ENCODE measurements at regions not wholly inside any gene's neighbourhood (a gene's known extent, or its start where the extent isn't known, plus 50 kb on each side); places are given as distances from the start of the nearest gene placed in this dataset.

- TF ChIP-seq ZNF281 (CRISPR knock-in tag; IDR thresholded peaks at IDR 0.05), result no peak
These were observed 151.2 kb upstream of the KRR1 start (continued) for GRCh38 chr12:75662511-75663159.

- ATAC-seq (no peak), DNase-seq (ENCODE audit: low spot score) (no peak)
- TF ChIP-seq NR1H2 (CRISPR knock-in tag; IDR thresholded peaks at IDR 0.05) (no peak), RELA (CRISPR knock-in tag; IDR thresholded peaks at IDR 0.05; ENCODE audit: borderline replicate concordance) (no peak), USF1 (CRISPR knock-in tag; IDR thresholded peaks at IDR 0.05) (no peak), ZNF416 (CRISPR knock-in tag; IDR thresholded peaks at IDR 0.05) (no peak), CDX4 (CRISPR knock-in tag; IDR thresholded peaks at IDR 0.05; ENCODE audit: borderline replicate concordance) (no peak), ZSCAN18 (CRISPR knock-in tag; IDR thresholded peaks at IDR 0.05) (no peak), E2F1 (CRISPR knock-in tag; IDR thresholded peaks at IDR 0.05) (no peak), PRDM15 (CRISPR knock-in tag; IDR thresholded peaks at IDR 0.05) (no peak), E2F5 (CRISPR knock-in tag; IDR thresholded peaks at IDR 0.05) (no peak), PREB (CRISPR knock-in tag; IDR thresholded peaks at IDR 0.05; ENCODE audit: borderline replicate concordance) (no peak), NFYB (CRISPR knock-in tag; conservative IDR thresholded peaks at IDR 0.05; ENCODE audit: low read depth) (no peak), TCF7 (CRISPR knock-in tag; IDR thresholded peaks at IDR 0.05; ENCODE audit: low read depth) (no peak), E2F4 (CRISPR knock-in tag; IDR thresholded peaks at IDR 0.05; ENCODE audit: borderline replicate concordance, low read depth) (no peak), ZNF423 (CRISPR knock-in tag; IDR thresholded peaks at IDR 0.05) (no peak)
- ChIA-PET POLR2A (no interaction called here), CTCF (no interaction called here)
- H3K9me3 Mint-ChIP-seq, result no peaks in the 10 kb centered on the region
- H3K4me1 Mint-ChIP-seq, result peaks cover 13% of the 10 kb centered on the region
- no peaks in the 10 kb centered on the region for H3K36me3 Mint-ChIP-seq
- no peak overlapping the region for H3K4me3 Mint-ChIP-seq
- no peak overlapping the region for H3K27ac Mint-ChIP-seq
- H3K27me3 Mint-ChIP-seq (ENCODE audit: low read depth), result no peaks in the 10 kb centered on the region
These were observed 150.5 kb upstream of the KRR1 start for GRCh38 chr12:75661908-75662307.

All from WTC11 (cell line).